ENCODE measurements at regions not wholly inside any gene's neighbourhood (a gene's known extent, or its start where the extent isn't known, plus 50 kb on each side); places are given as distances from the start of the nearest gene placed in this dataset.

- DNase-seq = no peak
These were observed 195.4 kb upstream of the ADARB2 start for GRCh38 chr10:1932692-1933094.

DNA sequence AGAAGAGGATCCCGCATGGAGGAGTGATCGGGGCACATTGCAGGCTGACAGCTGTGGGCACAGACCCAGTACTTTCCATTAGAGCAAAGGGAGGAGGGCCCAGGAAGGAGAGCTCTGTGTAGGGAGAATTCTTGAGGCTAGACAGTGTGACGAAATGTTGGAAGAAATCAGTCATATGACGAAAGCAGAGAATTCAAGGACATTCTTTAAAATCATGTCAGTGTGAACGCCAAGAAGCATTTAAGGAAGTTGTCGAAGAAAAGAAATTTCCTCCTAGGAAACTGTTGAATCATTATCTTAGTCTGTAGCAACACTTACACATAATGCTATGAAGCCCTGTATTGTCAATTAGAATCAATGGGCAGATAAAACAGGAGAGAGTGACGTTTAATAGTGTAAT, 191.3 kb upstream of the ADARB2 start:
- no peak for DNase-seq

DNA sequence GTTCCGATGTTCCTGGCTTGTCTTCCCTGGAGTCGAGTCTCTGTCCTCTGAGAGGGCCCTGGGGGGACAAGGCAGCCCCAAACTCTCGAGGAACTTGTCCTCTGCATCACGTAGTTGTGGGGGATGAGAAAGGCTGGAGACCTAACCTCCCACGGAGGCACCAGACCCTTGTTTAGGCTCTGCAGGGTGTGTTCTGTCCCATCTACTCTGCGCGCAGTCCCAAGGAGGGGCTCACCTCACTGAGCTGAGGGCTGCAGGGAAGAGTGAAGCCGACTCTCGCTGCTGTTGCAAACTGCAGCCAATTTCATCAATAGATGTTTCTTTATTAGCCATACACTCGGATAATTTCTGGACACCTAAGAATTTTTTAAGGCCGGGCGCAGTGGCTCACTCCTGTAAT, 186.7 kb upstream of the ADARB2 start:
- DNase-seq = no peak

- DNase-seq = no peak
These were observed 186.3 kb upstream of the ADARB2 start for GRCh38 chr10:1923586-1923985.

DNA sequence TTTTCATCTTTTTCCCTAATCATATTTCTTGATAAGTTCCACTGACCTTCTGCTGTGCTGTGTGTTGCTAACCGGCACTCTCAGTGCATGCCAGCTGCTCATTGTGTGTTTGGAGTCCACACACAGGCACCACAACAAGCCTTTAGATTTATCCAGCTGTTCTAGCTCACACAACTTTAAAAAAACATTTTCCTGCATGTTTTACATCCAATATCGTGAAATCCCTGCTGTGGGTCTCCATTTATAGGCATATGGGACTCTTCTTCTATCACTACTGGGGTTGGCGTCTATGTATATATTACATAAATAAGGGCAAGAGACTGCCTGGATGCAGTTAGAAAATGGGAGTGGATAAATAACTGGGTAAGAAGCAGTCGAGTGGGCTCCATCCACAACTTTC, 183.6 kb upstream of the ADARB2 start:
- DNase-seq = no peak

- DNase-seq = no peak
These were observed 182.8 kb upstream of the ADARB2 start for GRCh38 chr10:1920127-1920526.

- no peak for DNase-seq
These were observed 174.4 kb upstream of the ADARB2 start for GRCh38 chr10:1911771-1912170.

DNA sequence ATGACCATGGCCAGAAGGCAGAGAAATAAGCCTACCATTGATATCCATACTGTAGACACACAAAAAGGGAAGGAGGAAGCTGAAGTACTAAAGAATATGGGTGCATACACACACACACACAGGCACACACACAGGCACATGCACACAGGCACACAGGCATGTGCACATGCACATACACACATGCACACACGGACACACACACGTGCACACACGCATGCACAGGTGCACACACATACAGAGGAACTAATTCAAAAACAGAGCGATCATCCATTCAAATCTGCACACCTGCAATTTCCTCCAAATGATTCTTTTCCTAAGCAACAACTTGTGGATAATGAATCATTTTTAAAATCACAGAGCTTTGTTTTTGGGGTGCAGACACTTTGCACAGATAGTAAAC, 166.7 kb upstream of the ADARB2 start:
- DNase-seq = no peak

- DNase-seq = no peak
These were observed 158.8 kb upstream of the ADARB2 start for GRCh38 chr10:1896153-1896552.

DNA sequence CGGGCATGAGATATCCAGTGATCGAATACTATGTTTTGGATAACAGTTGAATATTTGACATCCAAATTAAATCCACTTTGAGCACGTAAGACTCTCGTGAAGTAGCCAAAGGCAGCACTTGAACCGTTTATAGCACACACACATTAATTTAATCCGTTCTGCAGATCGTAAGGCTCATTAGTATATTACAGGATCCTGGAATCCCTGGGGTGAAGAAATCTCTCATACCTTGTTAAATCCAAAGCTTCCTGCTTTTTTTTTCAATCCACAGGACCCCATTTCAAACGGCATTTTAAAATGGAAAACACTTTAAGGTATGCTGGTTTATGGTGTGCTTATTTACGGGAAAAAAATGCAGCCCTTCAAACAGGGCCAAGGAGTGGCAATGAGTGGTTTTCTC, 158.4 kb upstream of the ADARB2 start:
- DNase-seq = no peak

- DNase-seq = no peak
These were observed 157.6 kb upstream of the ADARB2 start for GRCh38 chr10:1894912-1895311.

- DNase-seq = no peak
These were observed 156.6 kb upstream of the ADARB2 start for GRCh38 chr10:1893941-1894340.

DNA sequence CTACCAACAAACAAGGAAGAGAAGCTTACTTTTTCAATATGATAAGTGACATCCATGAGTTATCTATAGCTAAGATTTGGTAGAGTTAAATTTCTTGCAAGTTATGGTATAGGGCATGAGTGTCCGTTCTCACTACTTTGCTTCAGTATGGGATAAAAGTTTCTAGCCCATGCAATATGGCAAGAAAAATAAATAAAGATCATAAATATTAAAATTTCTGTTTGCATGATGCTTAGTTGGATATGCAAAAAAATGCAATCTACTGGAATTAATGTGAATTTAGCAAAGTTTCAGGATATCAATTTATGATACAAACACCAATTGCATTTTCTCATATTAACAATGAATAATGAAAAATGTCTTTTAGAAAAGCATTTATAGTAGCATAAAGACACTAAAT, 148.7 kb upstream of the ADARB2 start:
- no peak for DNase-seq

DNA sequence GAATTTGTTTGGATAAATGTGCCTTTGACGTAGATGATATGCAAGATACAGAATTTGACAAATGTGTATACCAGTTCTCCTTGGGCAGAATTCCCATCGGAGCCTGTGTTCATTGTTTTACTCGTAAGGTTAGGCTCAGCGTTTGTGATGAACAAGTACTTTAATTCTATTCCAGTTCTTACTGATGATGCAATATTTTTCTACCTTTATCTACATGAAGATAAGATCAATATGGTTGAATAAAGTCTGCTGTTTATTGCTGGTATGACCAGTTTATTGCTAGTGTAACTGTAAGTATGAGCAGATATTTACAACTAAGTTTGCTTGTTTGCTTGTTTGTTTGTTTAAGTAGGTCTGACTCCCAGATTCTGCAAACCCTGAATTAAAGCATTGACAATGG, 145.4 kb upstream of the ADARB2 start:
- no peak for DNase-seq

DNA sequence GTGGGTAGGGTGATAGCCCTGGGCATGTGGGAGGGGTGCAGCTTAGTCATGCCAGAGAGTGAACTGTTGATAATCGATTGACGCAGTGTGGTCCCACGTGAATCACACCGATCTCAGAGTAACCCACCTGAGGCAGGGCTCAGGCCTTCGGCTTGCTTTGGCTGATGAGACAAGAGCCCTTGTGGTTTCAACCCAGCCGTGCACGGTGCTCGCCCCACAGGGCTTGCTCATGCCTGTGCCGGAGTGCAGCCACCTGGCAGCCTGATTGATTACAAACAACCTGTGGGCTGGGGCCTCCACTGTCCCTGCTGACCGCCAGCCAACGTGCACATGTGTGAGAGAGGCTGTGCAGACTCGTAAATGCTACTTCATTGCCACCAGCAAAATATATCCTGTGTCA, 144.9 kb upstream of the ADARB2 start:
- no peak for DNase-seq

- DNase-seq = no peak
These were observed 144.3 kb upstream of the ADARB2 start for GRCh38 chr10:1881636-1882035.

DNA sequence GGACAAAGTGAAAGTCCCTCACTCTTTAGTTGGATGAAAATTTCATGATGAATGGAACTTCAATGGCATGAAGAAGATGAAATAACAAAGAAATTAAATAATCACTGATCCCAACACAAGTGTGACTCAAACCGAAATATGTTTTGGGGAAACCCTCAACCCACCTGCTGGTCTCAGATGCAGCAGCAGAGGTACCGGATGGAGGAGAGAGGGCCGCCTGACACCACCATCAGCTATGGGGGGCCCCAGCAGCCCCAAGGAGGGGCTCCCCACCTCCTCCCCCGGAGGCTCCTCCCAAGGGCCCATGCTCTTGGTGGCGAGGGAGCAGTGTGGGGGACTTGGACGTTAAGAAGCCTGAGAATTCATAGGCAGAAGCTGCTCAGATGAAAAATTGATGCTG, 137.2 kb upstream of the ADARB2 start:
- peak in 1 of 5 experiments; percentile 6 for DNase-seq

DNA sequence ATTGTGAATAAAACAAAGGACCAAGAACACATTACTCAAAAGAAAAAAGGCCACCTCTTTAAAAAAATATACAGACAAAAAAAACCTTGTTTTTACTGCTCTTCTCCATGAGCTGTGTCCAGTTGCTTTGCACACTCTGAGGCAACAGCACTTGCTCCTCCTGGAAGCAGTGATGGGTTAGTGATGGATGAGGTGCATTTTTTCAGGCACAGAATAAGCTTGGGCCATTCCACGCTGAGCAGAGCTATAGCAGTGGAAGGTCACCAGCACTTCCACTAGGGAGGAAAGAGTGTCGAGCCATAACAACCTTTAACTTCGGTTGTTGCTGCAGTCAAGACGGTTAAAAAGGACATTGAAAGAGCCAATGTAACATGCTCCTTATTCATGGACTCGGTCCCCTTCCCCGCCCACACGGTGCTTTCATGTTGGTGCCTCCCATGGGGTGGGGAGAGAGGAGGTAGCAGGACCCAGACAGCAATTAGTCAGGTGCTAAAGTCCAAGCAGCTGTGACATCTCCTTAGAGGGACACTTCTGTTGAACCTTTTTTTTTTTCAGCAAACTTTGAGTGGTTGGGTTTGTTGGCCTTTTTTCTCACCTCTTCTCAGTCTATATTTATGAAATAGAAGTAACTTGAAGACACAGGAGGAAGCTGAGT, 136.5 kb upstream of the ADARB2 start:
- DNase-seq = no peak

GRCh38 chr10:1872151-1872726, 134.9 kb upstream of the ADARB2 start:
- DNase-seq = no peak

DNA sequence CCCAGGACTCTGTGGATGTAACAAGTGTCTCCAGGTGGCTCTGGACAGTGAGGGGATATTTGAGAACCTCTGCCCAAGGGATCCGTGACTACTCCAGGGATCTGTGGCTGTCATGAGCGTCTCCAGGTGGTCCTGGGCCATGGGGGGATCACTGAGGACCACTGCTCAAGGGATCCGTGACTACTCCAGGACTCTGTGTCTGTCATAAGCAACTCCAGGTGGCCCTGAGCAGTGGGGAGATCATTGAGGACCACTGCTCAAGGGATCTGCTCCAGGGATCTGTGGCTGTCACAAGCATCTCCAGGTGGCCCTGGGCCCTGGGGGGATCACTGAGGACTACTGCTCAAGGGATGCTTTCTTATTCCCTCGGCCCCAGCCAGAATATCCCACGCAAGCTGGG, 133.2 kb upstream of the ADARB2 start:
- no peak for DNase-seq

DNA sequence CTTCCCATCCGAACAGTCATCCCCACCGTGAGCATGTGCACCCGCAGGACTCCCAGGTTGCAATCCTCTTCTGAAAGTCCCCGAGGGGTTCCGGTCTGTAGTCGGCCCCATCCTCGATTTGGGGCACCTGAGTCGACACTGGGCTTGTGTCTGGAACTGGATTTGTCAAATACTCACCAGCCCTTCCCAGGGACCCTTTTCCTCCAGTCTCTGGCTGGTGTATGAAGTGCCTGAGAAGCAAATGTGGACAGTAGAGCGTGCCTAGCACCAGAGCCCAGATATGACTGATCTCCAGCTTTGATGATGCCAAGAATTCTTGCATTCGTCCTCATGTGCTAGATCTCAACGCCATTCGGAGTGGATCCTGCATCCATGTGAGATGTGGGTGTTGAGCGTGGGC, 132.5 kb upstream of the ADARB2 start:
- DNase-seq = no peak

DNA sequence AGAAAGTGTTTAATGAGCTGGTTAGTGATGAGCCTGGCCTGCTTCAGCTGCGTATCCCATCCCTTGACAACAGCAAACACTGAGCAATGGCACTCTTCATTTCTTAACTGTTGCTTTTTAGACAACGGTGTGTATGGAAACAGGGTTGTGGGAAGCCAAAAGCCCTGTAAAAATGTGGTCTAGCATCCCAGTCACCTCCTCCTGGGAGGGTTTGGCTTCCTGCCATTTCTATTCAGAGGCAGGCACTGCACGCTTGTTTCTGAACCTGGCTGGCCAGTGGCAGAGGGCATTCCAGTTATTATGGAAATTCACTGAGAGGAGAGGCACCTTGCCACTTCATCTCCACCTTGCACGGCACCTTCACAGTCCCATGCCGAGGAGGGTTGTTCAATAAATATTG, 123.0 kb upstream of the ADARB2 start:
- no peak for DNase-seq

DNA sequence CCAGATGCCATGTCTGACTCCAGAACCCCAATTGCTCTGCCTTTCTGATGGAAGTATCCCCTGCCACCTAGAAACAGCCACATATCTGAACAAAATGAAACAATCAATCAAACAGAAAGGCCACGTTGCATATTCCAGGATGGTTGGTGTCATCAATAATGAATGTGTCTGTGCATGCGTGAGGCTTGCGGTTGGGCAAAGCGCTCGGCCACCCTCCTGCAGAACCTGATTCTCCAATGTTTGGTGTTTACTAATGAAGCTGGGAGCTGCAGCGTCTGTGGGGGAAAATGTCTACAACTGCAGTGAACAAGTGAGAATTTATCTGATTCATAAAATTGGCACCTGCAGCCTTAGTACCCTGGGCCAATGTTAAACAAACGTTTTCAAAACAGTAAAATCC, 121.2 kb upstream of the ADARB2 start:
- no peak for DNase-seq

DNA sequence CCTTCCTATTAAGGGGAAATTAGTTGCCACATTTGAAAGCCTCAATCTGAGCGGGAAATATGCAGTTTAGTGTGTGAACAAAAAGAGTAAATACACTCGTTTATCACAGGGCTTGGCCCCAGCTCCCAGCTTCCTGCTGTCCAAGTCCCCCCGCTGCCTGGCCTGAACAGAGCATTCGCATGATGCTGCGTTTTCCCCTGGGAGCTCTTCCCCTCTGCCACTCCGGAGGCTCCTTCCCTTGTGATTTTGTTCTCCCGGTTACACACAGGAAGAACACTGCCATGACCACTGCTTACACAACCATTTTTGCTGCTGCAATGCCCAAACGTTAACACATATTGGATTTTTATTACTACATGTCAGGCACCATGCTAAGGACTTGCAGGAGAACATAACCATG, 120.7 kb upstream of the ADARB2 start:
- DNase-seq = no peak

- DNase-seq = no peak
These were observed 118.6 kb upstream of the ADARB2 start for GRCh38 chr10:1855911-1856310.
